SK-N-SH treated with all-trans-retinoic acid at 6 μM for 48 hours (cell line): ENCODE measurements at regions not wholly inside any gene's neighbourhood (a gene's known extent, or its start where the extent isn't known, plus 50 kb on each side); places are given as distances from the start of the nearest gene placed in this dataset.

Source experiments
- ATAC-seq: fragments of 200-7000 bp; cut with Tn5 transposase; 3 replicates; pipeline ENCODE4 v1.9.1; 2020; ENCODE audit warnings: mild to moderate bottlenecking, moderate library complexity
- ARNTL ChIP-seq: fragments of 450-650 bp; formaldehyde crosslinking; IDR thresholded peaks from 2 replicates; pipeline ENCODE4 v1.5.0; 2020; ENCODE audit warnings: low read depth, mild to moderate bottlenecking, moderate library complexity, borderline replicate concordance
- BACH2 ChIP-seq: fragments of 250-450 bp; sonication (Bioruptor Pico); IDR thresholded peaks from 2 replicates; pipeline ENCODE4 v1.9.0; 2021; ENCODE audit warnings: mild to moderate bottlenecking, borderline replicate concordance
- CREB5 ChIP-seq: fragments of 250-450 bp; sonication (Bioruptor Pico); IDR thresholded peaks from 2 replicates; pipeline ENCODE4 v1.5.1; 2020; ENCODE audit warnings: low read depth, mild to moderate bottlenecking, moderate library complexity
- CSDC2 ChIP-seq: fragments of 250-450 bp; sonication (Bioruptor Pico); IDR thresholded peaks from 2 replicates; pipeline ENCODE4 v1.5.0; 2020; ENCODE audit warnings: mild to moderate bottlenecking, moderate library complexity
- ESRRG ChIP-seq: fragments of 250-450 bp; sonication (Bioruptor Pico); IDR thresholded peaks from 2 replicates; pipeline ENCODE4 v1.6.1; 2021; ENCODE audit warnings: mild to moderate bottlenecking
- GLIS3 ChIP-seq: fragments of 250-450 bp; sonication (Bioruptor Pico); IDR thresholded peaks from 2 replicates; pipeline ENCODE4 v1.5.0; 2020; ENCODE audit warnings: mild to moderate bottlenecking, moderate library complexity
- ISL1 ChIP-seq: fragments of 250-450 bp; sonication (Bioruptor Pico); IDR thresholded peaks from 2 replicates; pipeline ENCODE4 v2.1.2; 2022; ENCODE audit warnings: mild to moderate bottlenecking, moderate library complexity
- OSR1 ChIP-seq: fragments of 250-450 bp; sonication (Bioruptor Pico); IDR thresholded peaks from 2 replicates; pipeline ENCODE4 v1.8.0; 2022; ENCODE audit warnings: moderate library complexity, mild to moderate bottlenecking, inconsistent platforms
- PATZ1 ChIP-seq: fragments of 250-450 bp; sonication (Bioruptor Pico); IDR thresholded peaks from 2 replicates; pipeline ENCODE4 v1.8.0; 2020; ENCODE audit warnings: mild to moderate bottlenecking, moderate library complexity, borderline replicate concordance
- PPARA ChIP-seq: fragments of 250-450 bp; sonication (Bioruptor Pico); IDR thresholded peaks from 2 replicates; pipeline ENCODE4 v1.5.0; 2020; ENCODE audit warnings: mild to moderate bottlenecking, borderline replicate concordance
- RARB ChIP-seq: fragments of 250-450 bp; sonication (Bioruptor Pico); IDR thresholded peaks from 2 replicates; pipeline ENCODE4 v1.8.0; 2021; ENCODE audit warnings: mild to moderate bottlenecking, moderate library complexity
- SNAI2 ChIP-seq: fragments of 250-450 bp; sonication (Bioruptor Pico); IDR thresholded peaks from 2 replicates; pipeline ENCODE4 v1.5.0; 2020; ENCODE audit warnings: mild to moderate bottlenecking, moderate library complexity
- TCF4 ChIP-seq: fragments of 250-450 bp; sonication (Bioruptor Pico); IDR thresholded peaks from 2 replicates; pipeline ENCODE4 v1.8.0; 2021; ENCODE audit warnings: mild to moderate bottlenecking, moderate library complexity, borderline replicate concordance
- TOX ChIP-seq: fragments of 250-450 bp; sonication (Bioruptor Pico); IDR thresholded peaks from 2 replicates; pipeline ENCODE4 v1.8.0; 2021; ENCODE audit warnings: mild to moderate bottlenecking, moderate library complexity, borderline replicate concordance
- ZC3H10 ChIP-seq: fragments of 250-450 bp; sonication (Bioruptor Pico); IDR thresholded peaks from 2 replicates; pipeline ENCODE4 v1.5.1; 2021; ENCODE audit warnings: mild to moderate bottlenecking, moderate library complexity
- ZFP3 ChIP-seq: fragments of 250-450 bp; sonication (Bioruptor Pico); IDR thresholded peaks from 2 replicates; pipeline ENCODE4 v1.5.0; 2020; ENCODE audit warnings: mild to moderate bottlenecking, moderate library complexity
- ZFP30 ChIP-seq: fragments of 450-650 bp; formaldehyde crosslinking; IDR thresholded peaks from 2 replicates; pipeline ENCODE4 v1.5.0; 2022; ENCODE audit warnings: mild to moderate bottlenecking, moderate library complexity
- ZNF565 ChIP-seq: fragments of 450-650 bp; formaldehyde crosslinking; conservative IDR thresholded peaks from 2 replicates; pipeline ENCODE4 v1.5.0; 2020; ENCODE audit warnings: low read depth, mild to moderate bottlenecking, moderate library complexity
- ZNF70 ChIP-seq: fragments of 450-650 bp; formaldehyde crosslinking; IDR thresholded peaks from 2 replicates; pipeline ENCODE4 v1.5.0; 2020; ENCODE audit warnings: mild to moderate bottlenecking, moderate library complexity
- ZNF8 ChIP-seq: fragments of 450-650 bp; formaldehyde crosslinking; IDR thresholded peaks from 2 replicates; pipeline ENCODE4 v1.5.0; 2020; ENCODE audit warnings: mild to moderate bottlenecking, moderate library complexity
- TF ChIP-seq, protein P1 (sequence below): fragments of 250-450 bp; sonication (Bioruptor Pico); IDR thresholded peaks from 2 replicates; pipeline ENCODE4 v1.8.0; 2021; ENCODE audit warnings: low read depth, mild to moderate bottlenecking, moderate library complexity, borderline replicate concordance
- TF ChIP-seq, protein P2 (sequence below): fragments of 250-450 bp; sonication (Bioruptor Pico); IDR thresholded peaks from 2 replicates; pipeline ENCODE4 v1.5.1; 2021; ENCODE audit warnings: mild to moderate bottlenecking, moderate library complexity
- TF ChIP-seq, protein P3 (sequence below): fragments of 250-450 bp; sonication (Bioruptor Pico); IDR thresholded peaks from 2 replicates; pipeline ENCODE4 v1.5.0; 2020; ENCODE audit warnings: mild to moderate bottlenecking, moderate library complexity

DNA sequence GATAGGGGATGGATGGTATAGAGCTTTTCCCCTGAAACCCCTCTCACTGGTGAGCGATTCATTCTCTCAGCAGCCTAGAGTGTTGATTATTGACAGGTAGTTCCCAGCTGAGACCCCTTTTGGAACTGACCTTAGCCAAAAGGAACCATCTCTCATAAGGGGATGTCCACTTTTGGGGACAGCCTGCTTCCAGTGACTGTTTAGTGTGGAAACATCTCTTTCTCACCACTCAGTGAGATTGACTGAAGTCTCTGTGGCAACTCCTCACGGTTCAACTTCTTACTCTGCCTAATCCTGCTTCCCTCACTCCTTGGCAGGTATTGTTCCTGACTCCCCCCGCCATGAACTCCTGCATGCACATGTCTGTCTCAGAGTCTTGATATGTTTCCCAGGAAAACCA, 529.2 kb upstream of the ATP2B1 start:
- no peak for ATAC-seq
- TF ChIP-seq OSR1 (CRISPR knock-in tag) (no peak), RARB (CRISPR knock-in tag) (no peak), CSDC2 (no peak), CREB5 (no peak), ZFP3 (no peak), TCF4 (no peak), ISL1 (CRISPR knock-in tag) (no peak), ZNF70 (CRISPR knock-in tag) (no peak), ARNTL (CRISPR knock-in tag) (no peak), TOX (CRISPR knock-in tag) (no peak), SNAI2 (CRISPR knock-in tag) (no peak), GLIS3 (CRISPR knock-in tag) (no peak), PATZ1 (no peak), ESRRG (CRISPR knock-in tag) (no peak), PPARA (CRISPR knock-in tag) (no peak), ZNF565 (CRISPR knock-in tag) (no peak)
- TF ChIP-seq, protein P1, sequence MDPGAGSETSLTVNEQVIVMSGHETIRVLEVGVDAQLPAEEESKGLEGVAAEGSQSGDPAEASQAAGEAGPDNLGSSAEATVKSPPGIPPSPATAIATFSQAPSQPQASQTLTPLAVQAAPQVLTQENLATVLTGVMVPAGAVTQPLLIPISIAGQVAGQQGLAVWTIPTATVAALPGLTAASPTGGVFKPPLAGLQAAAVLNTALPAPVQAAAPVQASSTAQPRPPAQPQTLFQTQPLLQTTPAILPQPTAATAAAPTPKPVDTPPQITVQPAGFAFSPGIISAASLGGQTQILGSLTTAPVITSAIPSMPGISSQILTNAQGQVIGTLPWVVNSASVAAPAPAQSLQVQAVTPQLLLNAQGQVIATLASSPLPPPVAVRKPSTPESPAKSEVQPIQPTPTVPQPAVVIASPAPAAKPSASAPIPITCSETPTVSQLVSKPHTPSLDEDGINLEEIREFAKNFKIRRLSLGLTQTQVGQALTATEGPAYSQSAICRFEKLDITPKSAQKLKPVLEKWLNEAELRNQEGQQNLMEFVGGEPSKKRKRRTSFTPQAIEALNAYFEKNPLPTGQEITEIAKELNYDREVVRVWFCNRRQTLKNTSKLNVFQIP, result no peak
- TF ChIP-seq, protein P2, sequence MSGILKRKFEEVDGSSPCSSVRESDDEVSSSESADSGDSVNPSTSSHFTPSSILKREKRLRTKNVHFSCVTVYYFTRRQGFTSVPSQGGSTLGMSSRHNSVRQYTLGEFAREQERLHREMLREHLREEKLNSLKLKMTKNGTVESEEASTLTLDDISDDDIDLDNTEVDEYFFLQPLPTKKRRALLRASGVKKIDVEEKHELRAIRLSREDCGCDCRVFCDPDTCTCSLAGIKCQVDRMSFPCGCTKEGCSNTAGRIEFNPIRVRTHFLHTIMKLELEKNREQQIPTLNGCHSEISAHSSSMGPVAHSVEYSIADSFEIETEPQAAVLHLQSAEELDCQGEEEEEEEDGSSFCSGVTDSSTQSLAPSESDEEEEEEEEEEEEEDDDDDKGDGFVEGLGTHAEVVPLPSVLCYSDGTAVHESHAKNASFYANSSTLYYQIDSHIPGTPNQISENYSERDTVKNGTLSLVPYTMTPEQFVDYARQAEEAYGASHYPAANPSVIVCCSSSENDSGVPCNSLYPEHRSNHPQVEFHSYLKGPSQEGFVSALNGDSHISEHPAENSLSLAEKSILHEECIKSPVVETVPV (CRISPR knock-in tag), result no peak

DNA sequence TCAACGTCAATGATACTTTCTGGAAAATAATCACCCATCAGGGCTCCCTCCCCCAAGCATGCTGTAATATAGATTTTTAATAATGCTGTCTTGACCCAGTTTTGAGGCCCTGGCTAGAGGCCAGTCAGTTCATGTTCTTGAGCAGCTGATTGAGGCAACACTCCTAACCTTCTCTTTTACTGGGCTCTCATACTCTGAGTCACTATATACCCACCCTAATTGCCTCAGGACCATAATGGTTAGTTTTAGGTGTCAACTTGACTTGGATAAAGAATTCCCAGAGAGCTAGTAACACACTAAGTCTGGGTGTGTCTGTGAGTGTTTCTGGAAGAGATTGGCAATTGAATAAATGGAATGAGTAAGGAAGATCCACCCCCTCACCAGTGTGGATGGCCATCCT, 527.0 kb upstream of the ATP2B1 start:
- ATAC-seq, result no peak
- TF ChIP-seq SNAI2 (CRISPR knock-in tag) (no peak), ESRRG (CRISPR knock-in tag) (no peak), ARNTL (CRISPR knock-in tag) (no peak), CREB5 (no peak), RARB (CRISPR knock-in tag) (no peak), TCF4 (no peak), ZC3H10 (CRISPR knock-in tag) (no peak), ZNF8 (CRISPR knock-in tag) (no peak), ZNF565 (CRISPR knock-in tag) (no peak), BACH2 (no peak), ISL1 (CRISPR knock-in tag) (no peak), ZNF70 (CRISPR knock-in tag) (no peak), TOX (CRISPR knock-in tag) (no peak), ZFP30 (CRISPR knock-in tag) (no peak), PPARA (CRISPR knock-in tag) (no peak), GLIS3 (CRISPR knock-in tag) (no peak)
- TF ChIP-seq, protein P1, result no peak
- TF ChIP-seq, protein P3, sequence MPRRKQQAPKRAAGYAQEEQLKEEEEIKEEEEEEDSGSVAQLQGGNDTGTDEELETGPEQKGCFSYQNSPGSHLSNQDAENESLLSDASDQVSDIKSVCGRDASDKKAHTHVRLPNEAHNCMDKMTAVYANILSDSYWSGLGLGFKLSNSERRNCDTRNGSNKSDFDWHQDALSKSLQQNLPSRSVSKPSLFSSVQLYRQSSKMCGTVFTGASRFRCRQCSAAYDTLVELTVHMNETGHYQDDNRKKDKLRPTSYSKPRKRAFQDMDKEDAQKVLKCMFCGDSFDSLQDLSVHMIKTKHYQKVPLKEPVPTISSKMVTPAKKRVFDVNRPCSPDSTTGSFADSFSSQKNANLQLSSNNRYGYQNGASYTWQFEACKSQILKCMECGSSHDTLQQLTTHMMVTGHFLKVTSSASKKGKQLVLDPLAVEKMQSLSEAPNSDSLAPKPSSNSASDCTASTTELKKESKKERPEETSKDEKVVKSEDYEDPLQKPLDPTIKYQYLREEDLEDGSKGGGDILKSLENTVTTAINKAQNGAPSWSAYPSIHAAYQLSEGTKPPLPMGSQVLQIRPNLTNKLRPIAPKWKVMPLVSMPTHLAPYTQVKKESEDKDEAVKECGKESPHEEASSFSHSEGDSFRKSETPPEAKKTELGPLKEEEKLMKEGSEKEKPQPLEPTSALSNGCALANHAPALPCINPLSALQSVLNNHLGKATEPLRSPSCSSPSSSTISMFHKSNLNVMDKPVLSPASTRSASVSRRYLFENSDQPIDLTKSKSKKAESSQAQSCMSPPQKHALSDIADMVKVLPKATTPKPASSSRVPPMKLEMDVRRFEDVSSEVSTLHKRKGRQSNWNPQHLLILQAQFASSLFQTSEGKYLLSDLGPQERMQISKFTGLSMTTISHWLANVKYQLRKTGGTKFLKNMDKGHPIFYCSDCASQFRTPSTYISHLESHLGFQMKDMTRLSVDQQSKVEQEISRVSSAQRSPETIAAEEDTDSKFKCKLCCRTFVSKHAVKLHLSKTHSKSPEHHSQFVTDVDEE (CRISPR knock-in tag), result no peak
